GM12878 (cell line): ENCODE measurements at regions not wholly inside any gene's neighbourhood (a gene's known extent, or its start where the extent isn't known, plus 50 kb on each side); places are given as distances from the start of the nearest gene placed in this dataset.

Experiments
- BHLHE40 ChIP-seq, 2 experiments: fragments of 450-650 bp in 1 of 2; IDR thresholded peaks; 2 replicates each; pipeline ENCODE4 v1.6.1; 2011 to 2017; ENCODE audit warnings: low read depth in 2 of 2, borderline replicate concordance in 1 of 2, improper control_type of control experiment in 1 of 2, low read length in 1 of 2, mild to moderate bottlenecking in 1 of 2
- CREB1 ChIP-seq: IDR thresholded peaks from 2 replicates; pipeline ENCODE4 v1.6.1; 2012; ENCODE audit warnings: low read depth, mild to moderate bottlenecking, inconsistent platforms
- POLR2A ChIP-seq: IDR thresholded peaks from 2 replicates; pipeline ENCODE4 v1.6.1; 2011; ENCODE audit warnings: low read depth, mild to moderate bottlenecking, low read length
- TCF7 ChIP-seq: IDR thresholded peaks from 2 replicates; pipeline ENCODE4 v1.6.1; 2014; ENCODE audit warnings: antibody characterized with exemption, borderline replicate concordance
- ZNF217 ChIP-seq: fragments of 450-650 bp; IDR thresholded peaks from 2 replicates; pipeline ENCODE4 v1.6.1; 2017; ENCODE audit warnings: antibody characterized with exemption, mild to moderate bottlenecking
- ZNF274 ChIP-seq: IDR thresholded peaks from one replicate; pipeline ENCODE4 v1.8.0; 2011; ENCODE audit not compliant: insufficient read length, insufficient read depth
- TF ChIP-seq, protein P1 (sequence below), 3 experiments: IDR thresholded peaks in 2 of 3; conservative IDR thresholded peaks in 1 of 3; 2 replicates each; pipeline ENCODE4 v1.5.1; 2011; ENCODE audit warnings: low read depth in 3 of 3, low read length in 3 of 3, mild to moderate bottlenecking in 3 of 3, control low read depth in 2 of 3, moderate library complexity in 2 of 3, inconsistent platforms in 1 of 3, mixed read lengths in 1 of 3; ENCODE audit not compliant: control insufficient read depth in 2 of 3, insufficient read depth in 1 of 3; ENCODE audit errors: extremely low read depth in 1 of 3

DNA sequence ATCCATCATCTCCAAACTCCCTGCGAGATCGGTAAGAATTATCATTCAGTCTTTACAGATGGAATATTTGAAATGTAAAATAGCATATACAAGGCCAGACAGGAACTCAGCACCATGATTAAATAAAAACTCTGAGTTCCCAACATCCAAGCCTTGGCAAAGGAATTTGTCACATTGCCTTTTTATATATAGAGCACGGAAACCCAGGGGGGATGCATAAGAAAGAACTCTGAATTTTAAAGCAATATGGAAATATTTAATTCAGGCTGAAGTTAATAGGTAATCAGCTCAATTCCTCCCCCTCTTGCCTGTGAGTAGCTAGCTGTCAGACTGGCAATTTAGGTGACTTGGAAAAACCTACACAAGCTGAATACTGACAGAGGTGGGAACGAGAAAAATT lies 217.9 kb upstream of the KCNMB2 start:
- TF ChIP-seq, protein P1, sequence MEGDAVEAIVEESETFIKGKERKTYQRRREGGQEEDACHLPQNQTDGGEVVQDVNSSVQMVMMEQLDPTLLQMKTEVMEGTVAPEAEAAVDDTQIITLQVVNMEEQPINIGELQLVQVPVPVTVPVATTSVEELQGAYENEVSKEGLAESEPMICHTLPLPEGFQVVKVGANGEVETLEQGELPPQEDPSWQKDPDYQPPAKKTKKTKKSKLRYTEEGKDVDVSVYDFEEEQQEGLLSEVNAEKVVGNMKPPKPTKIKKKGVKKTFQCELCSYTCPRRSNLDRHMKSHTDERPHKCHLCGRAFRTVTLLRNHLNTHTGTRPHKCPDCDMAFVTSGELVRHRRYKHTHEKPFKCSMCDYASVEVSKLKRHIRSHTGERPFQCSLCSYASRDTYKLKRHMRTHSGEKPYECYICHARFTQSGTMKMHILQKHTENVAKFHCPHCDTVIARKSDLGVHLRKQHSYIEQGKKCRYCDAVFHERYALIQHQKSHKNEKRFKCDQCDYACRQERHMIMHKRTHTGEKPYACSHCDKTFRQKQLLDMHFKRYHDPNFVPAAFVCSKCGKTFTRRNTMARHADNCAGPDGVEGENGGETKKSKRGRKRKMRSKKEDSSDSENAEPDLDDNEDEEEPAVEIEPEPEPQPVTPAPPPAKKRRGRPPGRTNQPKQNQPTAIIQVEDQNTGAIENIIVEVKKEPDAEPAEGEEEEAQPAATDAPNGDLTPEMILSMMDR (IDR thresholded peaks at IDR 0.05 in 2 of 3, conservative IDR thresholded peaks at IDR 0.05 in 1 of 3; ENCODE audit: control insufficient read depth in 2 of 3, extremely low read depth in 1 of 3, insufficient read depth in 1 of 3, low read depth in 3 of 3, low read length in 3 of 3): no peak
- TF ChIP-seq CREB1 (no peak), ZNF217 (no peak), TCF7 (no peak), POLR2A (no peak), ZNF274 (no peak), BHLHE40 (IDR thresholded peaks at IDR 0.05; ENCODE audit: borderline replicate concordance in 1 of 2, low read depth in 2 of 2, low read length in 1 of 2) (no peak)
